Stimulated activated CD4-positive, alpha-beta T cell treated with anti-CD3 and anti-CD28 coated beads, TNF-alpha, amount 100 ng/mL, for 48 hours (primary cell): ENCODE measurements at regions not wholly inside any gene's neighbourhood (a gene's known extent, or its start where the extent isn't known, plus 50 kb on each side); places are given as distances from the start of the nearest gene placed in this dataset.
"Not testable (repeated sequence)": the region's sequence is repeated elsewhere in the genome, so short reads cannot be mapped to it uniquely, and the experiment has no call there.

Experiments
- DNase-seq, 3 donors: peaks; one replicate each; pipeline ENCODE4 v3.0.0-alpha.2; 2020; ENCODE audit warnings: low read depth in 3 of 3

DNA sequence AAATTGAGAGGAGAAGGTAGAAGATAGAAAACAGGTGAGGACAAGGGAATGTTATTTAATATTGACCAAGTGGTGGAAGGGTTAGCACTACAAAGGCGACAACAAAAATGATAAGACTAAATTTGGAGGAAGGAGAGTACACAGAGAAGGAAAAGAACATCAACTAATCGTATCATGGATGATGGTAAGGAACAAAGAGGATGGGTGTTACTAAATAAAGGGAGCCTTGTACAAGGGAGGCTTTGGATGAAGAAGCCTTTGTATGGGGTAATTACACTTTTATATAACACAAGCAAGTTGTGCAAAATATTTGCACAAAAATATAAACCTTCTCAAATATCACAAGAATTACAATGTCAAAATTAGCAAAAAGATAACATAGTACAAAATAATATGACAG is 125.7 kb downstream of the ZNF608 start:
- no peak for DNase-seq

DNA sequence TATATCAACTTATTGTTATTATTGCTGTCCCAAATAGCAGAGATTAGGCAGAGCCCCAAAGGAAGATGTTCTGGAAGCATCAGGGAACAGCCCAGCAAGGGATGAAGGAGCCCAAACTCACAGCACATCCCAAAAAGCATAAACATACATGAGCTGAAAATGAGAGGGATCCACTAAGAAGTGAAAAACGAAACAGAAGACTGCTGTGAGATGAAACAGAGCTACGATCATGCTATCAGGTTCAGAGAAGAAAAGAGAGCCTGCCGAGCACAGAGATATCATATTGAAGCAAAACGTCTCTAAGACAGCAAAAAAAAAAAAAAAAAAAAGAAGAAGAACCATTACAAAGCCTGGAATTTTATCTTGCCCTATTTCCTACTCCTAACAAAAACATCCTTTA is 127.3 kb downstream of the ZNF608 start:
- DNase-seq = no peak

DNA sequence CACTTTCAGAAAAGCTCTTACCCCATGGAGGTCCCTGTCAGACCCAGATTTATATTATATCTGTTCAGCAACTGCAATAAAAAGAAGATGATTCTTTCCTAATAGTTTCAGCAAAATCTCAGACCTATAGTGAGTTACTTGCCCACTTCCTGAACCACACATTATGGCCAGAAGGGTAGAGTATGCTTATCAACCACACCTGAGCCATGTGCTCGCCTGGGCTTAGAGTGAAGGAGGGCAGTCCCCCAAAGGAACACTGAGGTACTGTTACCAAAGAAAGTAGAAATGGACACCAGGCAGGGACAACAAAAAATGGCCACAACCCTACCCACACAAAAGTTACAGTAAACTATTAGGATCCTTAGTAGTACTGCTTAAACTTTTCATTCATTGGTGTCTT is 128.7 kb downstream of the ZNF608 start:
- DNase-seq = no peak

DNA sequence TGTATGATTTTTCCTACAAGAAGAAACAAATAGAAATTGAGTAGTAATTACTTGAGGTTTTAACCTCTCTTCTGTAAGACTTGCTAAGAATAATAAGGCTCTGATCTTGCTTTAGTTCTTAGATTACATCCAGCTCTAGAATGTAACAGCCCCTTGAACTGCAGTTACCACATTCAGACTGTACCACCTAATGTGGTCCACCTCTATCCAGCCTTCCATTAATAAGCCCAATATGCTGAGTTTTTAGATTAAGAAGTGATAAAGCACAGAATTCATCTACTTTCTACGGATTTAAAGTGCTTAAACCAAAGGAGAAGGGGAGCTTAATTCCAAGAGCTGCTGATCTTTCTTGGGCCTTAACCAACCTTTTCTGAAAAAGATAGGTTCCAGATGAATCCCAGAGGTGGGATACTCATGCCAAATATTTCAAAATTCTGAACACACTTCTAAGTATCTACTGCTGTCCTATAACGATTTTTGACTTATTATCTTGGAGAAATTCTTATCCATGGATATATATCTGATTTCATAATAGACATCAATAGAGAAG is 131.5 kb downstream of the ZNF608 start:
- no peak for DNase-seq

DNA sequence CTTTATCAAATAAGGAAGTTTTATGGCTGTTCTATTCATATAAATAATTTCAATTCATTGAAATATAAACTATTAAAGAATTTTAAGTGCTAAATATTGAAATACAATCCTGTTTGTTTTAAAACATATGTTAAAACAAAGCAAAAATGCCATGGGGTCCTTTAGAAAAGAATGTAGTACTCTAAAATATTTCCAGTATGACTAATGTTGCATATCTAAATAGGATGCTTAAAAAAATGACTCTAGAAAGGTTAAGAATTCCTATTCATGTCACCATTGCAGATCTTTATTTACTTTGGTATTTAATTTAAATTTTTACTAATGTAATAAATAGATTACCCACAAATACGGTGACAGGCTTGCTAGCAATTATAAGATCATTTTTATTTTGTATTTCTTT is 132.3 kb downstream of the ZNF608 start:
- DNase-seq = no peak

DNA sequence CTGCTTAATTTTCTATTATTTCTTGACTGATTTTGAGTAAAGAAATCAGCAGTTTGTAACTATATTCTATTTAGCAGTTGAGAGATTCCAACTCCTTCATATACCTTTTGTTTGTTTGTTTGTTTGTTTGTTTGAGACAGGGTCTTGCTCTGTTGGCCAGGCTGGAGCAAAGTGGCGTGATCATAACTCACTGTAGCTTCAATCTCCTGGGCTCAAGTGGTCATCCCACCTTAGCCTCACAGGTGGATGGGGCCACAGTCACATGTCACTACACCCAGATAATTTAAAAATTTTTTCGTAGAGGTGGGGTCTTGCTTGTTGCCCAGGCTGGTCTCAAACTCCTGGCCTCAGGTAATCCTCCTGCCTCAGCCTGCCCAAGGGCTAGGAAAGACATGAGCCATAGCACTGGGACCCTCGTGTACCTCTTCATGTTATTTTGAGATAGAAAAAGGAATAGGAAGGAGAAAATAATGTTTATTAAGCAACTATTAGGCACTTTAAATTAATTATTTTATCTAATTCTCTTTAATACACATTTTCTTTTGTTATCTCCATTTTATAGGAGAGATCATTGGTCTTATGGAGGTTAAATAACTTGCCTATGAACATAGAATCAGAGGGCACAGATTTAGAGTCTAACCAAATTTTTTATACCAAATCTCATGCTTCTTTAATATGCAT is 133.0 kb downstream of the ZNF608 start:
- DNase-seq = no peak

DNA sequence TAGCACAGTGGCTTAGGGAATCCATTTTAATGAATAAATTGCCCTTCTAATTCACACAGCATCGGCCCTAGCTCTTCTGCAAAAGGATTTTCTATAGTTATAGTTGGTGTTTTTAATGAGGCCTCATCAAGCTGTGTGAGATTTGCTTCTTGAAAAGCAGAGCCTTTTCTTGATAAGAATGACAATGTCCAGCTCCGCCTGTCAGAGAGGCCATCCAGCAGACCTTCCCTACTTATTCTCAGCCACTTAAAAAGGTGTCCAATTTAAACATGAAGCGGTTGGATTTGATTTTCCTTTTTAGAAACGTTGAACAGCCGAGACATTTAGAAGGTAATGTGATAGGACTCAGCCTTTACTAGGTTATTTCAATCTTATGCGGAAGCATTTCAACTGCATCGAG is 134.4 kb downstream of the ZNF608 start:
- no peak for DNase-seq

DNA sequence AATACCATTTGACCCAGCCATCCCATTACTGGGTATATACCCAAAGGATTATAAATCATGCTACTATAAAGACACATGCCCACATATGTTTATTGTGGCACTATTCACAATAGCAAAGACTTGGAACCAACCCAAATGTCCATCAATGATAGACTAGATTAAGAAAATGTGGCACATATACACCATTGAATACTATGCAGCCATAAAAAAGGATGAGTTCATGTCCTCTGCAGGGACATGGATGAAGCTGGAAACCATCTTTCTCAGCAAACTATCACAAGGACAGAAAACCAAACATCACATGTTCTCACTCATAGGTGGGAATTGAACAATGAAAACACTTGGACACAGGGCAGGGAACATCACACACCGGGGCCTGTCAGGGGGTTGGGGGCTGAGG is 135.2 kb downstream of the ZNF608 start:
- DNase-seq = not testable (repeated sequence)

DNA sequence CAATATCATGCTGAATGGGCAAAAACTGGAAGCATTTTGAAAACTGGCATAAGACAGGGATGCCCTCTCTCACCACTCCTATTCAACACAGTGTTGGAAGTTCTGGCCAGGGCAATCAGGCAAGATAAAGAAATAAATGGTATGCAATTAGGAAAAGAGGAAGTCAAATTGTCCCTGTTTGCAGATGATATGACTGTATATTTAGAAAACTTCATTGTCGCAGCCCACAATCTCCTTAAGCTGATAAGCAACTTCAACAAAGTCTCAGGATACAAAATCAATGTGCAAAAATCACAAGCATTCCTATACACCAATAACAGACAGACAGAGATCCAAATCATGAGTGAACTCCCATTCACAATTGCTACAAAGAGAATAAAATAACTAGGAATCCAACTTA is 136.8 kb downstream of the ZNF608 start:
- DNase-seq = not testable (repeated sequence)

DNA sequence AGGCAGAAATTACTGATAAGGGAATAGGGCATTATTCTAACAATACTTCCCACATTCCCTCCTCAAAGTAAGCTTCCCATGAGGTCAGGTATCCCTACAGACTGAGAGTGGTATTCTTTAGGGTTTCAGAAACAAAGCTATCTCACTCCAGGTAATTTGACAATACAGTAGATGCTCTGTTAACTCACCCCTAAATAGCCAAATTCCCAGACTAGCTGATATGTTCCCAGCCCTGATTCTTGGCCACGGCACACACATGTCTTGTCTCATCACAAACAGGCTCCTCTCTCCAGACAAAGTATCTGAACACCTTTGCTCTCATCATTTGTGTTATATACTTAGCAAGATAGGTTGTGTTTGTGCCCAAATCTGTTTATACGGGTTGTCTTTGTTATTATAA is 139.9 kb downstream of the ZNF608 start:
- DNase-seq = no peak

DNA sequence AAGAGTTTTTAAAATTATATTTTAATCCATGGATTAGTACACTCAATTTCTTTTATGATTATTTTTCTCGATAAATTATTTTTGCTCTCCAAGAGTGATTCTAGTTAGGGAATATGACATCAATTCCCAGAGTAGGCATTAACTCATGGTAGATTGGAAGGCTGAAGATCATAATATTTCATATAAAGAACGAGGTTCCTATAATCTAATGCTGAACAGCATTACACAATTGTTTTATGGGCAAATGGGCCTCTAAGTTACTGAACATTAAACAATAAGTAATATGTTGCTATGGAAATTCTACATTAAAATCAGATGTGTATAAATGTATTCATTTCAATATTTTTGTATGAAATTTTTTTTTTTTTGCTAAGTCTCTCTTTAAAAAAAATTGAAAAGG is 140.3 kb downstream of the ZNF608 start:
- DNase-seq = no peak

DNA sequence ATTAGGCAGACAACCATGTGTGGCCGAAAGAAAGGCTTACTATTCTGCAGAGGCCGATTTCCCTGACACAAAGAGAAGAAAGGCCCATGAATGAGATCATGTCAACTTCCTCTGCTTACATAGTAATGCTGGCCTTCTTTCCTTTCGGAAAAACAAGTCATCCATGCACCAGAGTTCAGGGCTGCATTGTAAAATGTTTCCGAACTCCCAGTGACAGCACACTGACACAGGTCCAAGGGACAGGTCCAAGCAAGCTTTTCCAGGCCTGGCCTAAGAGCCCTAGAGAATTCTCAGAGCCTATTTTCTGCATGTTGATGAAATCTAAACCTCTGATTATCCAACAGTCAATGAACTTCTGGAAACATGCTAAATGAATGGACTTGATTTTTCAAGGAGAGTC is 140.9 kb downstream of the ZNF608 start:
- DNase-seq = no peak

DNA sequence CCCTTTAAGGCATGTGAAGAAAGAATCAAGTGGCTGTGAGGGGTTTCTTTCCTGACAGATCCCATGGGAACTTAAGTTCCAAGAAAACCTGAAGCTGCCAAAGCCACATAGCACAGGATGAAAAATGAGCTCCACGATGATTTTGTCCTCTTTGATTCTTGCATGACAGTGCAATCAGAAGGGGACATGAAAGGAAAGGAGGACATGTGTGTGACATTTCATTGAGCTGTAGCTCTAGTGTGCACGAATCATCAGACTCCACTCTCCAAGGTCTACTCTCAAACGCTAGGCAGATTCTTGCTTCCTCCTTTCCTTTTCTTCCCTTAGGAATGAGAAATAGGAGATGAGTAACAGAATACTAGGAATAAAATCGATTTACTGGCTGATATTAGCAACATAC is 142.0 kb downstream of the ZNF608 start:
- DNase-seq = no peak

DNA sequence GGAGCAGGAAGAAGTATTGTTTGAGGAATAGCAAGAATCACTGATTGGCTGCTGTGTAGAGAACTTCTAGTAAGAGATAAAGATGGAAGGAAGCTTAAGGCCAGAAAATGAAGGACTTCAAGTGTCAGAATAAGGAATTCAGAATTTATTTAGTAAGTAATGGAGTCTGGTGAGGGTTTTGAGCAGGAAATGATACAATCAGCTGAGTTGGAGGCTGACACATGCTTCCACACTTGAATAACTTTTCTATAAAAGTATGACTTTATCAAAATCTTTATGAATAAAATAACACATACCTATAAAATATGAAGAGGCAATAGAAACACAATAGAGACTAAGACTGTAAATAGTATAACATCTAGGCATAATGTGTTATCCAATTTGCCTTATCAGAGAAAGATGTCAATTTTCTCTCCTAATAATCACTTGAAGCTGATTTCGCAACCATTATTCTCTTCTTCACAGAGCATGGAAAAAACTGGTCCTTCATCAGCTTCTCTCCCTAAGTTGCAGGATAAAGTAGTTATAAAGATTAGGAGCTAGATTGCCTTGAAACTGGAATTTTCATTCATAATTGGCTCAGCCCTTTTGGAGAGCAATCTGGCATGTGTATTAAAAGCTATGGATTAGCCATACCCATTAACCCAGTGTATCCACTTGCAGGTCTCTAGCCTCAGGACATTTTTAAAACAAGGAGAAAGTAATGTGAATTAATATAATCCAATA is 143.4 kb downstream of the ZNF608 start:
- DNase-seq = no peak

DNA sequence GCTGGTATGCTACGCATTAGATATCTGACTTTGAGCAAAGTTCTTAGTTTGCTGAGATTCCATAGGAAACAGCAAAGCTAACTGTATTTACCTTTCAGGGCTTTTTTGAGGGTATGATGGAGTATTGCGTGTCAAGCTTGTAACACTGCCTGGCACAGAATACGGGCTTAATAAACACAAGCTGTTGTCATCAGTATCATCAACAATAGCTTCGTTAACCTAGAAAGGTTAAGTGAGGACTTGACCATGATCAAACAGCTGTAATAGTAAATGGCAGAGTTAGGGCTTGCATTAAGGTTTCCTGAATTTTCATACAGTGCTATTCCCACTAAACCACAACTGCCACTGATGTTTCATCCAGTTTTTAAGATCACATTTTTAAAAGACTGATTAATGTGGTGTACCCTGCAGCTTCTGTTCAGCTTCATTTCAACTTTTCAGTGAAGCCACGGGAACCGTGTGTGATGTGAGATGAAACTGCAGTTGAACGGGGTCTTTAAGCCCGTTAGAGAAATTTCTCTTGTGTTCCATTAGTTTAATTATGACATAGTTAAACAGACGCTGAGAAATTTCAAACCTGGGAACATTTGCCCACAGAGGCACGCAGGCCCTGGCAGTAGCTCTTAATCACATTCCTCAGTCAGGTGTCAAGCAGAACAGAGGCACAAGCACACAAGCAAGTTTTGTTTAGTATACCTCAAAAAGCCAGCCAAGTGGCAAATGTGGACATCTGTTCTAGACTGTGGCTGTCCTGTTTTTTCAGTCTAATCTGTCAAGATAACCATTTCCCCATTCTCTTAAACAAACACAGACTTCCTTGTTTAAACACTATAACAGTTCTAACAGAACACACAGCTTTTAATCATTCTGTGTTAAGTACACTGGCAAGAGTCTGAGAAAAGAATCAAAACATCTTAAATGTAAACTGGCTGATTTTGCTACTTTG is 147.1 kb downstream of the ZNF608 start:
- DNase-seq = no peak

DNA sequence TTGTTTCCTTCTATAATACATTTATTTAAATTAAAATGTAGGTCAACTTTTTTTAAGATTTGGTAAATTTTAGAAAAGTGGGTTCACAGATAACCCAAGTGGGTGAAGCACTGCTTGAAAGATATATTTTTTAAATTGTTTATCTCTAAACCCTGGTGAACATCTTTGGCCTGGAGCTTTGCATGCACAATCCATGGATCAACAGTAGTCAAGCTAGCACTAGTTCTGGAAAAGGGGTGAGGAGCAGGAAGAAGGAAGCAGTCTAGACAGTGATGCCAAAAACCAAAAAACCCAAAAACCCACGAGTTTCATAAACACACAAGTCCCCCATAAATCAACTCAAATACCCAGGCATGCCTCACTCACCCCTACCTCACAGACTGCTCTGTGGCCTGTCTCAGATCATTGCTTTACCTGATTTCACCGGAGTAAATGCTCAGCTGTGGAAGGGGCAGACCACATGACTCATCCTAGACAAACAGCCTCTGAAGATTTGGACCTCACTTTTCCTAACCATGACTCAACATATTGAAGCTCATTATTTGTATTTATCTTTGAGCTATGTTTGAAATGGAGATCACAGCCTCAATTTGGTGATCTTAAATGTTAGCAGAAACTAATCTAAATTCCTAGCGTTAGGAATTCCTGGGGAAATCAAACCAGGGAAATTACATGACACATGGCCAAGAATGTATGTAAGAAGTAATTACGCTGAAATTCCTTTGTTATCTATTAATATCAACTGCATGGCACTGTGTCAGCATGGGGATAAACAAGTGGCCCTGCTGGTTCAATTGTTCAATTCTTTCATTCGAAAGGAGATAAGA is 149.6 kb downstream of the ZNF608 start:
- DNase-seq = no peak

DNA sequence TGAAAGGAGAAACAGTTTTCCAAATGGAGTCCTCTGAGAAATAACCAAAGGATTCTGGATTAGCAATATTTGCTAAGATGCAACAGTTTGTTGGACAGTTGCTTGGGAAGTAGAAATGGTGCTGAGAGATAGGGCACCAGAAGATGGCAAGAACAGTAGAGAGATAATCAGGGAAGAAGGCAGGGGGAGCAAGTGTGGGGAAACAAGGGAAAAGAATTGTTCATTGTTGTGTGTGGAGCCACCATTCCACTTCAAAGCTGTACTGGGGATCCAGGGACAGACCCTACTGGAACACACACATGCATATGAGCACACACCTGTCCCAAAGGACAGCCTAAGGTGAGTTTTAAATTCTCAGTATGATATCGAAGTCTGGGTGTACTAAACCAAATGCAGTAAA is 152.5 kb downstream of the ZNF608 start:
- DNase-seq = no peak

DNA sequence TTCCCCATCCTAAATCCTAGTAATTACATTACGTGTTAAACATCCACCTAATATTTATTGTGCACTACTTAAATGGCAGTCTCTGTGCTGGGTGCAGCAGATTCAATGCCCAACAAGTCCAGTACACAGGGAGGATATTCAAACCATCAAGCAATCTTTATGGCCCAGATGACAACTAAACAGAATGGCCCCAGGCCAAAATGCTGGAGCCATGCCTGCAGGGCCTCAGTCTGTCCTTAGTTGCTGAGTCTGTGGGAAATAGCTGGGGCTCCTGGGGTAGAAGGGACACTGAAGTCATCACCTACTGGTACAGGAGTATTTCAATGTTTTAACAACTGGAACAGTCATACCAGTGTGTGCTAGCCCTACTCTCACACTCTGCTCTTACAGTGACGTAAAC is 153.5 kb downstream of the ZNF608 start:
- DNase-seq = no peak

DNA sequence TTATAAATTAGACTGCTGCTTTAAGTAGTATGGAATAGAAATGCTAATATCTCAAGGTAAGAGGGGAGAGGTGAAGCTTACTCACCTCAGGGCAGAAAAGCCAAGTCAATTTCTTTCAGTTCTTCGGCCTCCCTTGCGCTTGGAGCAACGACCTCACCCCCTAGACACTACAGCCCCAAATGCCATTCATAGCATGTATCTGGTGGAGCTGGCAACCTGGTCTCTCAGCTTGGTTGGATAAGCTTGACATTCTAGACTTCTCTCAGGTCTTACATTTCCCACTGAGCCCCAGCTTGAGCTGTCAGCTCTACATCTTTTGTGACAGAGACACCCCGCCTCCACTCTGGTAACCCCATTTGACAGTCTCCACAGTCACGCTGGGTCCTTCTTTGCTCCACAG is 154.9 kb downstream of the ZNF608 start:
- no peak for DNase-seq

DNA sequence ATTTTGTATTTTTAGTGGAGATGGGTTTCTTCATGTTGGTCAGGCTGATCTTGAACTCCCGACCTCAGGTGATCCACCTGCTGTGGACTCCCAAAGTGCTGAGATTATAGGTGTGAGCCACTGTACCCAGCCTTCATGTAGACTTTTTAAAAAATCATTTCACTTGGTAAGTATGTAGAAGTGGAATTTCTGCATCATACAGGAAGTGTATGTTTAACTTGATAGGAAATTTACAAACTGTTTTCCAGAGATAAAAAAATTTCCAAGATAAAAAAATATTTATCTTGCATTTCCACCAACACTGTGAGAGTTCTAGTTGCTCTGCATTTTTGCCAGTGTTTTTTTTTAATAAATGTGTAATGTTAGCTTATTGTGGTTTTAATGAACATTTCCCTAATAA is 155.8 kb downstream of the ZNF608 start:
- DNase-seq = no peak

DNA sequence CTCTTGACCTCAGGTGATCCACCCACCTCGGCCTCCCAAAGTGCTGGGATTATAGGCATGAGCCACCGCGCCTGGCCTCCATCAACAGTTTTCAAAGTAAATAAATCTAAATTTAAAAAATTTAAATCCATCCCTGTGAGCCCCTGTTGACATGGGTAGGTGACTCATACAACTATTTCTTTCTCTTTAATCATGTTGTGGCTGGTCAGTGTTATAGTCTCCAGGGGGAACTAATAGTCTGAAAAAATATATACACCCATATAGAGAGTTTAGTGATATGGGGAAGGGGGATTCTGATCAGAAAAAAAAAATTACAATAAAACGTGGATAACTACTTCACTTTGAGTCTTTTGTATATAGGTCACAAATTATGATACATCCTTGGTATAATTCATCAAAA is 159.2 kb downstream of the ZNF608 start:
- no peak for DNase-seq
